OCI-LY3 (cell line): ENCODE measurements at regions not wholly inside any gene's neighbourhood (a gene's known extent, or its start where the extent isn't known, plus 50 kb on each side); places are given as distances from the start of the nearest gene placed in this dataset.

Experiments
- H2AFZ ChIP-seq: fragments of 200-600, 300-600 bp; shearing (Covaris generic); 2 replicates; pipeline ENCODE4 v1.6.0; 2014; ENCODE audit warnings: antibody characterized with exemption, low read depth, low read length
- H3K27ac ChIP-seq: fragments of 200-600, 300-600 bp; sonication (generic); 2 replicates; pipeline ENCODE4 v1.5.1; 2014; ENCODE audit warnings: mild to moderate bottlenecking, low read length, moderate library complexity, mixed read lengths
- H3K27me3 ChIP-seq: fragments of 200-600, 300-600 bp; sonication (generic); 2 replicates; pipeline ENCODE4 v1.6.1; 2014; ENCODE audit warnings: low read depth, low read length, mixed read lengths
- H3K36me3 ChIP-seq: fragments of 200-600, 300-600 bp; sonication (generic); replicated peaks from 2 replicates; pipeline ENCODE3; 2014; ENCODE audit warnings: low read depth, low read length, mixed read lengths
- H3K4me1 ChIP-seq: fragments of 300-600, 200-600 bp; sonication (generic); 2 replicates; pipeline ENCODE4 v1.6.1; 2014; ENCODE audit warnings: low read length, mixed read lengths
- H3K4me2 ChIP-seq: fragments of 200-600, 300-600 bp; sonication (generic); 2 replicates; pipeline ENCODE4 v1.6.1; 2014; ENCODE audit warnings: low read length, mixed read lengths
- H3K4me3 ChIP-seq: fragments of 300-600, 200-600 bp; sonication (generic); 2 replicates; pipeline ENCODE4 v1.5.1; 2014; ENCODE audit warnings: antibody characterized with exemption, mild to moderate bottlenecking, low read length, moderate library complexity
- H3K79me2 ChIP-seq: fragments of 300-600, 200-600 bp; shearing (Covaris generic); 2 replicates; pipeline ENCODE4 v1.6.1; 2014; ENCODE audit warnings: mild to moderate bottlenecking, low read length, mixed read lengths
- H3K9ac ChIP-seq: fragments of 300-600, 200-600 bp; shearing (Covaris generic); 2 replicates; pipeline ENCODE4 v1.6.0; 2014; ENCODE audit warnings: mild to moderate bottlenecking, low read length, moderate library complexity
- H3K9me3 ChIP-seq: fragments of 200-600, 300-600 bp; shearing (Covaris generic); 2 replicates; pipeline ENCODE4 v1.6.1; 2014; ENCODE audit warnings: low read length, mixed read lengths; ENCODE audit not compliant: insufficient read depth
- H4K20me1 ChIP-seq: fragments of 200-600, 300-600 bp; sonication (generic); 2 replicates; pipeline ENCODE4 v1.6.1; 2016; ENCODE audit warnings: low read length, mixed read lengths; ENCODE audit not compliant: insufficient read depth
- CTCF ChIP-seq: fragments of 200-600, 300-600 bp; sonication (generic); IDR thresholded peaks from 2 replicates; pipeline ENCODE4 v1.5.1; 2014; ENCODE audit warnings: antibody characterized with exemption, low read length, low read depth
- EZH2phosphoT487 ChIP-seq: fragments of 200-600 bp; shearing (Covaris generic); IDR thresholded peaks from 2 replicates; pipeline ENCODE4 v1.6.1; 2018; ENCODE audit warnings: antibody characterized with exemption, mixed run types, low read depth

GRCh38 chr16:9689597-9689996 is 492.6 kb downstream of the GRIN2A start:
- H3K9ac ChIP-seq = no peak overlapping the region
- peaks cover 8% of the 10 kb centered on the region; the same call in 1 of the 2 replicates for H3K27me3 ChIP-seq
- no peak for TF ChIP-seq CTCF
- no peak overlapping the region for H3K27ac ChIP-seq
- H3K4me2 ChIP-seq = no peak overlapping the region
- H3K9me3 ChIP-seq = no peaks in the 10 kb centered on the region
- no peaks in the 10 kb centered on the region for H4K20me1 ChIP-seq
- H3K4me3 ChIP-seq = no peak overlapping the region
- H3K4me1 ChIP-seq = no peaks in the 10 kb centered on the region
- H2AFZ ChIP-seq = no peak overlapping the region
- H3K79me2 ChIP-seq = no peaks in the 10 kb centered on the region
- no peaks in the 10 kb centered on the region for H3K36me3 ChIP-seq

- no peaks in the 10 kb centered on the region for H4K20me1 ChIP-seq
- H3K27ac ChIP-seq = no peak overlapping the region
- no peaks in the 10 kb centered on the region for H3K36me3 ChIP-seq
- H3K79me2 ChIP-seq = no peaks in the 10 kb centered on the region
- H3K9me3 ChIP-seq = no peaks in the 10 kb centered on the region
- no peak overlapping the region for H3K9ac ChIP-seq
- no peak overlapping the region for H3K4me3 ChIP-seq
- H3K27me3 ChIP-seq = peaks cover 28% of the 10 kb centered on the region; the same call in 1 of the 2 replicates
- H2AFZ ChIP-seq = no peak overlapping the region
- TF ChIP-seq CTCF (no peak), EZH2phosphoT487 (no peak)
- no peaks in the 10 kb centered on the region for H3K4me1 ChIP-seq
- no peak overlapping the region for H3K4me2 ChIP-seq
These were observed 487.1 kb downstream of the GRIN2A start for GRCh38 chr16:9695152-9695551.
